Endodermal cell (in vitro differentiated cells): ENCODE measurements at regions not wholly inside any gene's neighbourhood (a gene's known extent, or its start where the extent isn't known, plus 50 kb on each side); places are given as distances from the start of the nearest gene placed in this dataset.

Source experiments
- DNase-seq: peaks from one replicate; pipeline ENCODE4 v3.0.0-alpha.2; 2017
- H3K27ac ChIP-seq: 2 replicates; pipeline ENCODE4 v1.5.1; 2013; ENCODE audit warnings: mild to moderate bottlenecking, low read depth, low read length, moderate library complexity
- H3K27me3 ChIP-seq: 2 replicates; pipeline ENCODE4 v1.6.1; 2013; ENCODE audit warnings: mild to moderate bottlenecking, low read length, moderate library complexity; ENCODE audit not compliant: insufficient read depth, control insufficient read depth, poor library complexity, severe bottlenecking
- H3K36me3 ChIP-seq: 2 replicates; pipeline ENCODE4 v1.7.0; 2013; ENCODE audit warnings: mild to moderate bottlenecking, low read length, moderate library complexity; ENCODE audit not compliant: control insufficient read depth, insufficient read depth
- H3K4me1 ChIP-seq: one replicate; pipeline ENCODE4 v1.7.0; 2013; ENCODE audit warnings: low read length; ENCODE audit not compliant: control insufficient read depth, insufficient read depth
- H3K4me3 ChIP-seq: 2 replicates; pipeline ENCODE4 v1.5.1; 2013; ENCODE audit warnings: mild to moderate bottlenecking, low read length, moderate library complexity
- H3K9ac ChIP-seq: 2 replicates; pipeline ENCODE4 v1.6.1; 2013; ENCODE audit warnings: mild to moderate bottlenecking, low read length, moderate library complexity; ENCODE audit not compliant: poor library complexity, severe bottlenecking; ENCODE audit errors: extremely low read depth
- H3K9me3 ChIP-seq: 2 replicates; pipeline ENCODE4 v1.6.1; 2013; ENCODE audit warnings: mild to moderate bottlenecking, low read length, moderate library complexity; ENCODE audit not compliant: control insufficient read depth
- H3K27ac Mint-ChIP-seq: 2 replicates; pipeline ENCODE4 v1.8.0; 2020; ENCODE audit warnings: mixed read lengths
- H3K27me3 Mint-ChIP-seq: 2 replicates; pipeline ENCODE4 v1.8.0; 2021; ENCODE audit warnings: mild to moderate bottlenecking, mixed read lengths; ENCODE audit not compliant: insufficient read depth
- H3K36me3 Mint-ChIP-seq: 2 replicates; pipeline ENCODE4 v1.8.0; 2020; ENCODE audit warnings: low read depth, mixed read lengths
- H3K4me1 Mint-ChIP-seq: 2 replicates; pipeline ENCODE4 v1.8.0; 2020; ENCODE audit warnings: mixed read lengths
- H3K4me3 Mint-ChIP-seq: 2 replicates; pipeline ENCODE4 v1.8.0; 2020; ENCODE audit warnings: mild to moderate bottlenecking, moderate library complexity, mixed read lengths
- H3K9me3 Mint-ChIP-seq: 2 replicates; pipeline ENCODE4 v1.8.0; 2020; ENCODE audit warnings: mild to moderate bottlenecking, mixed read lengths
- CTCF ChIP-seq: fragments of 200-600 bp; sonication (generic); conservative IDR thresholded peaks from 2 replicates; pipeline ENCODE4 v1.5.0; 2021; ENCODE audit warnings: antibody characterized with exemption, mild to moderate bottlenecking
- WGBS, 2 experiments: methylation state at CpG; one replicate each; pipeline versions ENCODE4 v1.1.5 to v1.1.7; 2013; ENCODE audit warnings: missing lambda C conversion rate in 2 of 2, mixed read lengths in 1 of 2; ENCODE audit not compliant: insufficient coverage in 1 of 2, insufficient read length in 1 of 2; 5-methylcytosine and 5-hydroxymethylcytosine counted together

GRCh38 chr5:117077142-117077541, 502.5 kb upstream of the SEMA6A start:
- no peak for DNase-seq
- Histone ChIP-seq H3K9me3 (no peaks in the 10 kb centered on the region), H3K4me3 (no peak overlapping the region), H3K27ac (no peak overlapping the region), H3K27me3 (no peaks in the 10 kb centered on the region), H3K4me1 (peaks cover 7% of the 10 kb centered on the region), H3K9ac (no peak overlapping the region), H3K36me3 (no peaks in the 10 kb centered on the region)
- WGBS, 2 experiments: 90 to 92% methylated on average over 2 of the region's 2 CpGs
- no peaks in the 10 kb centered on the region for H3K36me3 Mint-ChIP-seq
- TF ChIP-seq CTCF: peak; percentile 81
- no peaks in the 10 kb centered on the region for H3K9me3 Mint-ChIP-seq
- H3K4me1 Mint-ChIP-seq: peaks cover 11% of the 10 kb centered on the region
- no peak overlapping the region for H3K4me3 Mint-ChIP-seq
- no peak overlapping the region for H3K27ac Mint-ChIP-seq
- no peaks in the 10 kb centered on the region for H3K27me3 Mint-ChIP-seq

GRCh38 chr5:117072439-117072838, 497.8 kb upstream of the SEMA6A start:
- no peaks in the 10 kb centered on the region for H3K27me3 Mint-ChIP-seq
- Histone ChIP-seq H3K9ac (no peak overlapping the region), H3K36me3 (no peaks in the 10 kb centered on the region), H3K4me3 (no peak overlapping the region), H3K9me3 (peaks cover 9% of the 10 kb centered on the region), H3K4me1 (peaks cover 2% of the 10 kb centered on the region), H3K27me3 (no peaks in the 10 kb centered on the region), H3K27ac (no peak overlapping the region)
- DNase-seq: peak; percentile 78
- H3K9me3 Mint-ChIP-seq: no peaks in the 10 kb centered on the region
- WGBS, 2 experiments: 43% methylated on average over 2 of the region's 2 CpGs; no CpG with 5 or more reads in 1 of the 2 experiments
- H3K27ac Mint-ChIP-seq: peak overlapping the region; percentile 70
- no peak for TF ChIP-seq CTCF
- no peak overlapping the region for H3K4me3 Mint-ChIP-seq
- no peaks in the 10 kb centered on the region for H3K36me3 Mint-ChIP-seq
- H3K4me1 Mint-ChIP-seq: peaks cover 19% of the 10 kb centered on the region

- 100% methylated on average over 1 of the region's 1 CpG; no CpG with 5 or more reads in 1 of the 2 experiments for WGBS, 2 experiments
Measured at GRCh38 chr5:117065800-117066199, 491.2 kb upstream of the SEMA6A start.

More at GRCh38 chr5:117065800-117066199, 491.2 kb upstream of the SEMA6A start:
- no peak for DNase-seq
- peaks cover 6% of the 10 kb centered on the region for H3K4me1 Mint-ChIP-seq
- no peak overlapping the region for H3K9ac ChIP-seq
- H3K4me3 ChIP-seq: no peak overlapping the region
- no peak overlapping the region for H3K27ac Mint-ChIP-seq
- peaks cover under 1% of the 10 kb centered on the region for H3K9me3 ChIP-seq
- no peaks in the 10 kb centered on the region for H3K36me3 ChIP-seq
- H3K27ac ChIP-seq: no peak overlapping the region
- no peaks in the 10 kb centered on the region for H3K36me3 Mint-ChIP-seq
- H3K4me1 ChIP-seq: no peaks in the 10 kb centered on the region
- H3K9me3 Mint-ChIP-seq: peaks cover 1% of the 10 kb centered on the region
- no peak overlapping the region for H3K4me3 Mint-ChIP-seq
- H3K27me3 ChIP-seq: no peaks in the 10 kb centered on the region
- TF ChIP-seq CTCF: no peak
- no peaks in the 10 kb centered on the region for H3K27me3 Mint-ChIP-seq
